Fibroblast of lung (primary cell): ENCODE measurements at regions not wholly inside any gene's neighbourhood (a gene's known extent, or its start where the extent isn't known, plus 50 kb on each side); places are given as distances from the start of the nearest gene placed in this dataset.

Source experiments
- CTCF ChIP-seq, 2 donors: IDR thresholded peaks in 1 of 2; conservative IDR thresholded peaks in 1 of 2; 1 replicate in 1 of 2; 2 replicates in 1 of 2; pipeline ENCODE4 v1.5.1; 2011 to 2012; ENCODE audit warnings: low read length in 2 of 2, control low read depth in 1 of 2, inconsistent platforms in 1 of 2, low read depth in 1 of 2, mild to moderate bottlenecking in 1 of 2
- EZH2 ChIP-seq: IDR thresholded peaks from 2 replicates; pipeline ENCODE4 v1.5.1; 2012; ENCODE audit warnings: low read length, control low read depth, mild to moderate bottlenecking; ENCODE audit errors: missing control alignments

DNA sequence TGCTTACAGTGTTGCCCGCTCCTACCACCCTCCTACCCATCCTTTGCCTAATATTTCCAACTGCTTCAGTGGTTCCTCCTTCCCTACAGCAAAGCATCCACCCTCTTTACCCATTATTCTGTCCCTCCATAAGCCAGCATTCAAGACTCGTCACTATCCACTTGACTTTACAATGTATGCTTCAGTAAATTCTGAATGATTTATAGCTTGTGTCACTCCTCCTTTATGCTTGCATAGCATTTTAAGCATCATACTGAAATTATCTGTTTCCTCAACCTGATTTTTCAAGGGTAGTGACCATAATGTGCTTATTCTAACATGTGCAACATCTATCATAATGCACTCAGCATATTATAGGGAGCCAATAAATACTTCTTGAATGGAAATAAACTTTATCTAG lies 365.5 kb downstream of the RAB28 start:
- no peak for TF ChIP-seq CTCF (conservative IDR thresholded peaks at IDR 0.05 in 1 of 2, IDR thresholded peaks at IDR 0.05 in 1 of 2; ENCODE audit: low read depth in 1 of 2, low read length in 2 of 2)
- no peak for TF ChIP-seq EZH2
